ENCODE measurements at regions not wholly inside any gene's neighbourhood (a gene's known extent, or its start where the extent isn't known, plus 50 kb on each side); places are given as distances from the start of the nearest gene placed in this dataset.
"Not testable (repeated sequence)": the region's sequence is repeated elsewhere in the genome, so short reads cannot be mapped to it uniquely, and the experiment has no call there.

DNA sequence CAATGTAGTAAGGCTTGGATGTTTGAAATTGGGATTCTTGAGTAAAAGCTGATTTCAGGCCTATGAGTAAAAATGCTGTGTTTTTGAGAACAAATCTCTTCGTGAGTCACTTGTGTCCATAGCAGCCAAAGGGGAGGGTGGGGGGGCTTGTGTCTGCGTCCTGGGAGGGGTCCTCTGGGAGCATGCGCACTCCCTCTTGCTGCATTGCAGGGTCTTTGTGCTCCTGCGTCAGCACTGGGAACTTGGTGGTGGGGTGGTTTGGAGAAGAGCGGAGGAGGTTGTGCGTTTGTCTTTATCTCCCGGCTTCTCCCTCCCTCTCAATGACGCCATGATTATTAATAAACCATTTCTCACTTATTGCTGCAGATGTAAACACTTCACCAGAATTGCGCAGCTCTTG is 75.9 kb upstream of the NDN start:
- no peaks in the 10 kb centered on the region for H3K4me1 Mint-ChIP-seq
- DNase-seq: no peak
- H3K4me3 Mint-ChIP-seq: no peak overlapping the region
- H3K27me3 Mint-ChIP-seq (ENCODE audit: low read depth in 2 of 2): no peaks in the 10 kb centered on the region
- intact Hi-C loops (cut with micrococcal nuclease): no loop called here
- H3K27ac Mint-ChIP-seq: no peak overlapping the region
- Histone ChIP-seq H3K4me3 (ENCODE audit: low read length) (no peak overlapping the region), H3K27me3 (ENCODE audit: control insufficient read depth, insufficient read depth, low read length) (no peaks in the 10 kb centered on the region), H3K36me3 (ENCODE audit: control insufficient read depth, insufficient read depth, low read length) (no peaks in the 10 kb centered on the region), H3K4me1 (ENCODE audit: control insufficient read depth, insufficient read depth, low read length) (no peaks in the 10 kb centered on the region), H3K9me3 (ENCODE audit: control insufficient read depth, insufficient read depth, low read length) (peaks cover 10% of the 10 kb centered on the region), H3K27ac (ENCODE audit: low read length) (no peak overlapping the region)
- TF ChIP-seq CTCF (IDR thresholded peaks at IDR 0.05): no peak
- ATAC-seq: no peak
- WGBS (ENCODE audit: insufficient coverage): 85% methylated on average over 6 of the region's 9 CpGs
- peaks cover 13 to 15% of the 10 kb centered on the region in 2 donors for H3K9me3 Mint-ChIP-seq
- peaks cover 7% of the 10 kb centered on the region for H3K36me3 Mint-ChIP-seq

DNA sequence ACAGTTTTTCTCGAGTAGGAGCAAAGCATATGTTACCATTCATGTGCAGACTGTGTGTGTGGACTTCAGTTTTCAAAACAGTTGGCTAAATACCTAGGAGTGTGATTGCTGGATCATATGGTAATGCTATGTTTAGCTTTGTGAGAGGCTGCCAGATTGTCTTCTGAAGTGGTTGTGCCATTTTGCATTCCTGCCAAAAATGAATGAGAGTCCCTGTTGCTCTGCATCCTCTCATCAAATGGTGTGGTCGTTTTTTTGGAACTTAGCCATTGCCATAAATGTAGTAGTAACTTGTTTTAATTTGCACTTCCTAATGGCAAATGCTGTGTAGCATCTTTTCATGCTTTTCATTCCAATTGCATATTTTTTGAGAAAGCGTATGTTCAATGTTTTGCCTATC is 77.2 kb upstream of the NDN start:
- TF ChIP-seq CTCF (IDR thresholded peaks at IDR 0.05): no peak
- Mint-ChIP-seq H3K36me3 (peaks cover 2% of the 10 kb centered on the region), H3K27ac (no peak overlapping the region), H3K27me3 (ENCODE audit: low read depth in 2 of 2) (no peaks in the 10 kb centered on the region), H3K4me3 (no peak overlapping the region), H3K9me3 (peaks cover 13 to 15% of the 10 kb centered on the region in 2 donors), H3K4me1 (no peaks in the 10 kb centered on the region)
- no peaks in the 10 kb centered on the region for H3K27me3 ChIP-seq (ENCODE audit: control insufficient read depth, insufficient read depth, low read length)
- WGBS (ENCODE audit: insufficient coverage): 57% methylated on average over 3 of the region's 3 CpGs
- ATAC-seq: no peak
- no peaks in the 10 kb centered on the region for H3K36me3 ChIP-seq (ENCODE audit: control insufficient read depth, insufficient read depth, low read length)
- H3K9me3 ChIP-seq (ENCODE audit: control insufficient read depth, insufficient read depth, low read length): peaks cover 10% of the 10 kb centered on the region
- no peak overlapping the region for H3K4me3 ChIP-seq (ENCODE audit: low read length)
- no peaks in the 10 kb centered on the region for H3K4me1 ChIP-seq (ENCODE audit: control insufficient read depth, insufficient read depth, low read length)
- intact Hi-C loops (cut with micrococcal nuclease): no loop called here
- no peak for DNase-seq
- no peak overlapping the region for H3K27ac ChIP-seq (ENCODE audit: low read length)

GRCh38 chr15:23764716-23765115 is 77.6 kb upstream of the NDN start:
- no peaks in the 10 kb centered on the region for H3K4me1 Mint-ChIP-seq
- no peaks in the 10 kb centered on the region for H3K27me3 ChIP-seq (ENCODE audit: control insufficient read depth, insufficient read depth, low read length)
- intact Hi-C loops (cut with micrococcal nuclease): no loop called here
- H3K4me3 ChIP-seq (ENCODE audit: low read length): no peak overlapping the region
- H3K9me3 ChIP-seq (ENCODE audit: control insufficient read depth, insufficient read depth, low read length): peaks cover 10% of the 10 kb centered on the region
- no peak overlapping the region for H3K4me3 Mint-ChIP-seq
- no peak for TF ChIP-seq CTCF (IDR thresholded peaks at IDR 0.05)
- no peak overlapping the region for H3K27ac ChIP-seq (ENCODE audit: low read length)
- no peaks in the 10 kb centered on the region for H3K27me3 Mint-ChIP-seq (ENCODE audit: low read depth in 2 of 2)
- H3K4me1 ChIP-seq (ENCODE audit: control insufficient read depth, insufficient read depth, low read length): no peaks in the 10 kb centered on the region
- no peaks in the 10 kb centered on the region for H3K36me3 Mint-ChIP-seq
- H3K27ac Mint-ChIP-seq: no peak overlapping the region
- ATAC-seq: no peak
- H3K9me3 Mint-ChIP-seq: peaks cover 10 to 13% of the 10 kb centered on the region in 2 donors
- no peaks in the 10 kb centered on the region for H3K36me3 ChIP-seq (ENCODE audit: control insufficient read depth, insufficient read depth, low read length)
- 78% methylated on average over 4 of the region's 4 CpGs for WGBS (ENCODE audit: insufficient coverage)
- no peak for DNase-seq

DNA sequence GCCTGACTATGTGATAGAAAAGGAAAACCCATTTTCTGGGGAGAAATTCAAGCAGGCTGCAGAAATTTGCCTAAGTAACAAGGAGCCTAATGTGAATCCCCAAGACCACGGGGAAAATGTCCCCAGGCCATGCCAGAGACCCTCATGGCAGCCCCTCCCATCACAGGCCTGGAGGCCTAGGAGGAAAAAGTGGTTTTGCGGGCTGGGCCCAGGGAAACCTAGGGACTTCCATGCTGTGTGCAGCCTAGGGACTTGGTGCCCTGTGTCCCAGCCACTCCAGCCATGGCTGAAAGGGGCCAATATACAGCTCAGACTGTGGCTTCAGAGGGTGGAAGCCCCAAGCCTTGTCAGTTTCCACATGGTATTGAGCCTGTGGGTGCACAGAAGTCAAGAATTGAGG is 79.7 kb upstream of the NDN start:
- H3K9me3 ChIP-seq (ENCODE audit: control insufficient read depth, insufficient read depth, low read length); H3K4me3 Mint-ChIP-seq; H3K36me3 Mint-ChIP-seq; H3K27ac ChIP-seq (ENCODE audit: low read length); H3K27me3 Mint-ChIP-seq (ENCODE audit: low read depth in 2 of 2); H3K27ac Mint-ChIP-seq; H3K4me1 Mint-ChIP-seq; H3K4me1 ChIP-seq (ENCODE audit: control insufficient read depth, insufficient read depth, low read length); DNase-seq; H3K4me3 ChIP-seq (ENCODE audit: low read length); intact Hi-C loops (cut with micrococcal nuclease); ATAC-seq; H3K27me3 ChIP-seq (ENCODE audit: control insufficient read depth, insufficient read depth, low read length); H3K36me3 ChIP-seq (ENCODE audit: control insufficient read depth, insufficient read depth, low read length): not testable (repeated sequence)
- peaks cover 18% of the 10 kb centered on the region in 2 donors for H3K9me3 Mint-ChIP-seq
- WGBS (ENCODE audit: insufficient coverage): 68% methylated on average over 2 of the region's 2 CpGs
